ENCODE measurements at regions not wholly inside any gene's neighbourhood (a gene's known extent, or its start where the extent isn't known, plus 50 kb on each side); places are given as distances from the start of the nearest gene placed in this dataset.

- TF ChIP-seq CTCF (IDR thresholded peaks at IDR 0.05 in 2 of 3, conservative IDR thresholded peaks at IDR 0.05 in 1 of 3; ENCODE audit: borderline replicate concordance in 1 of 3, insufficient read depth in 1 of 3, low read depth in 2 of 3, low read length in 2 of 3) (no peak), POLR2A (IDR thresholded peaks at IDR 0.05; ENCODE audit: borderline replicate concordance, extremely low read depth, insufficient read depth, insufficient read length) (no peak), SRF (IDR thresholded peaks at IDR 0.05; ENCODE audit: low read depth) (no peak), EZH2 (IDR thresholded peaks at IDR 0.05) (no peak), ZNF274 (IDR thresholded peaks at IDR 0.05; ENCODE audit: low read depth, low read length) (no peak), POLR2AphosphoS5 (IDR thresholded peaks at IDR 0.05; ENCODE audit: low read depth, low read length) (no peak), CEBPB (IDR thresholded peaks at IDR 0.05; ENCODE audit: low read depth) (no peak)
These were observed 60.5 kb upstream of the LRIG1 start for GRCh38 chr3:66561367-66561766.

All from HCT116 (cell line).